Astrocyte of the spinal cord (primary cell): ENCODE measurements at regions not wholly inside any gene's neighbourhood (a gene's known extent, or its start where the extent isn't known, plus 50 kb on each side); places are given as distances from the start of the nearest gene placed in this dataset.
"Not testable (repeated sequence)": the region's sequence is repeated elsewhere in the genome, so short reads cannot be mapped to it uniquely, and the experiment has no call there.

Source experiments
- DNase-seq: peaks from one replicate; pipeline ENCODE4 v3.0.0; 2011; ENCODE audit warnings: low read depth, low spot score
- H3K4me3 ChIP-seq: 2 replicates; pipeline ENCODE4 v1.5.1; 2011; ENCODE audit warnings: low read depth, mild to moderate bottlenecking, low read length, moderate library complexity
- CTCF ChIP-seq: IDR thresholded peaks from 2 replicates; pipeline ENCODE4 v1.5.1; 2012; ENCODE audit warnings: low read depth, mild to moderate bottlenecking, low read length, inconsistent platforms
- in situ Hi-C: cut with HindIII; loops from 2 replicates; pipeline ENCODE4 v1.10.0; 2017; ENCODE audit warnings: low sequenced_read_pairs

- TF ChIP-seq CTCF = no peak
- H3K4me3 ChIP-seq = no peak overlapping the region
- no peak for DNase-seq
- in situ Hi-C loops = no loop called here
These were observed 1162.1 kb upstream of the SEMA6A start for GRCh38 chr5:117736698-117737097.

GRCh38 chr5:117734056-117734455 lies 1159.4 kb upstream of the SEMA6A start:
- TF ChIP-seq CTCF = no peak
- no peak overlapping the region for H3K4me3 ChIP-seq
- no peak for DNase-seq
- in situ Hi-C loops = no loop called here

- in situ Hi-C loops = no loop called here
- no peak for TF ChIP-seq CTCF
- DNase-seq = no peak
- no peak overlapping the region for H3K4me3 ChIP-seq
These were observed 1158.4 kb upstream of the SEMA6A start for GRCh38 chr5:117733051-117733450.

GRCh38 chr5:117732264-117732663 lies 1157.6 kb upstream of the SEMA6A start:
- TF ChIP-seq CTCF = no peak
- in situ Hi-C loops = no loop called here
- no peak overlapping the region for H3K4me3 ChIP-seq
- DNase-seq = no peak

- TF ChIP-seq CTCF = no peak
- DNase-seq = peak; percentile 4
- in situ Hi-C loops = no loop called here
- H3K4me3 ChIP-seq = no peak overlapping the region
These were observed 1156.8 kb upstream of the SEMA6A start for GRCh38 chr5:117731446-117731845.

- in situ Hi-C loops, DNase-seq, H3K4me3 ChIP-seq: not testable (repeated sequence)
These were observed 1146.2 kb upstream of the SEMA6A start for GRCh38 chr5:117720784-117721183.

- DNase-seq = no peak
- in situ Hi-C loops = no loop called here
- H3K4me3 ChIP-seq = no peak overlapping the region
- no peak for TF ChIP-seq CTCF
These were observed 1144.8 kb upstream of the SEMA6A start for GRCh38 chr5:117719413-117719812.
